ENCODE measurements at regions not wholly inside any gene's neighbourhood (a gene's known extent, or its start where the extent isn't known, plus 50 kb on each side); places are given as distances from the start of the nearest gene placed in this dataset.

GRCh38 chr1:242689378-242689777 lies 164.9 kb upstream of the PLD5 start:
- no peak for FAIRE-seq
- intact Hi-C loops (cut with micrococcal nuclease; ENCODE audit: unreplicated experiment) (no loop called here), in situ Hi-C loops (cut with HindIII; ENCODE audit: extremely low pct_ligation_motif_present, low pct_unique_long_range_greater_than_20kb) (no loop called here)
- BruUV-seq (replicated peaks), result no TSS peak
- no peaks in the 10 kb centered on the region for H3K36me3 ChIP-seq (replicated peaks in 1 of 2; ENCODE audit: control insufficient read depth in 1 of 2, insufficient read depth in 2 of 2, low read length in 2 of 2)
- H2AFZ ChIP-seq (ENCODE audit: low read length), result no peak overlapping the region
- H3K4me2 ChIP-seq (ENCODE audit: low read depth, low read length), result no peak overlapping the region
- no peak overlapping the region for H3K27ac ChIP-seq (ENCODE audit: extremely low read length, insufficient read depth, low read length)
- no peak for ATAC-seq
- WGBS (ENCODE audit: low lambda C conversion rate), result 50% methylated on average over 4 of the region's 17 CpGs
- TF ChIP-seq BCL6 (CRISPR knock-in tag; IDR thresholded peaks at IDR 0.05), result no peak
- no peak for TF ChIP-seq ZNF232 (CRISPR knock-in tag; IDR thresholded peaks at IDR 0.05; ENCODE audit: borderline replicate concordance)
- TF ChIP-seq ZSCAN21 (CRISPR knock-in tag; IDR thresholded peaks at IDR 0.05; ENCODE audit: borderline replicate concordance), result no peak
- ChIA-PET POLR2A (no interaction called here), CTCF (ENCODE audit: low intra/inter-chr PET ratio, low total read pairs) (no interaction called here)
- no peaks in the 10 kb centered on the region for H3K9me3 ChIP-seq (ENCODE audit: low read length)
- no peaks in the 10 kb centered on the region for H3K4me1 ChIP-seq (ENCODE audit: insufficient read depth, low read length)
- no peak overlapping the region for H3K4me3 ChIP-seq (replicated peaks in 1 of 3; ENCODE audit: insufficient read depth in 1 of 3, low read depth in 2 of 3, low read length in 3 of 3)
- no peaks in the 10 kb centered on the region for H3K79me2 ChIP-seq (ENCODE audit: insufficient read depth, low read length)
- DNase-seq (ENCODE audit: low spot score), result no peak
- no peak overlapping the region for H3K9ac ChIP-seq (ENCODE audit: insufficient read depth, low read depth, low read length)
- H3K27me3 ChIP-seq (ENCODE audit: control insufficient read depth in 1 of 2, insufficient read depth in 2 of 2, low read length in 2 of 2), result no peaks in the 10 kb centered on the region
- no peaks in the 10 kb centered on the region for H4K20me1 ChIP-seq (ENCODE audit: insufficient read depth, low read length)

- CTCF ChIA-PET (ENCODE audit: low intra/inter-chr PET ratio, low total read pairs), result no interaction called here
- TF ChIP-seq TCF7L2 (IDR thresholded peaks at IDR 0.05; ENCODE audit: low read depth, low read length) (no peak), ZNF619 (CRISPR knock-in tag; IDR thresholded peaks at IDR 0.05) (no peak), FIP1L1 (IDR thresholded peaks at IDR 0.05; ENCODE audit: borderline replicate concordance, insufficient read depth, low read depth, low read length) (no peak), FOXM1 (CRISPR knock-in tag; IDR thresholded peaks at IDR 0.05) (no peak), SALL1 (CRISPR knock-in tag; IDR thresholded peaks at IDR 0.05) (no peak), ZBTB49 (CRISPR knock-in tag; IDR thresholded peaks at IDR 0.05; ENCODE audit: borderline replicate concordance) (no peak), ZBED4 (CRISPR knock-in tag; IDR thresholded peaks at IDR 0.05; ENCODE audit: borderline replicate concordance) (no peak), NFYB (CRISPR knock-in tag; IDR thresholded peaks at IDR 0.05) (no peak), IKZF4 (CRISPR knock-in tag; IDR thresholded peaks at IDR 0.05; ENCODE audit: borderline replicate concordance, low read depth, not compliant biosample characterization) (no peak)
These were observed 150.6 kb upstream of the PLD5 start for GRCh38 chr1:242674951-242675645.

More at GRCh38 chr1:242674951-242675645, 150.6 kb upstream of the PLD5 start:
- POLR2A ChIA-PET, result no interaction called here
- ATAC-seq (no peak), FAIRE-seq (no peak), DNase-seq (ENCODE audit: low spot score) (no peak)
- H3K4me1 ChIP-seq (ENCODE audit: insufficient read depth, low read length), result no peaks in the 10 kb centered on the region
- no peak overlapping the region for H3K9ac ChIP-seq (ENCODE audit: insufficient read depth, low read depth, low read length)
- H2AFZ ChIP-seq (ENCODE audit: low read length), result no peak overlapping the region
- no peak overlapping the region for H3K4me3 ChIP-seq (replicated peaks in 1 of 3; ENCODE audit: insufficient read depth in 1 of 3, low read depth in 2 of 3, low read length in 3 of 3)
- no TSS peak for BruUV-seq (replicated peaks)
- H3K4me2 ChIP-seq (ENCODE audit: low read depth, low read length), result no peak overlapping the region
- no peaks in the 10 kb centered on the region for H3K79me2 ChIP-seq (ENCODE audit: insufficient read depth, low read length)
- H3K9me3 ChIP-seq (ENCODE audit: low read length), result no peaks in the 10 kb centered on the region
- no peaks in the 10 kb centered on the region for H3K27me3 ChIP-seq (ENCODE audit: control insufficient read depth in 1 of 2, insufficient read depth in 2 of 2, low read length in 2 of 2)
- no peak overlapping the region for H3K27ac ChIP-seq (ENCODE audit: extremely low read length, insufficient read depth, low read length)
- no peaks in the 10 kb centered on the region for H3K36me3 ChIP-seq (replicated peaks in 1 of 2; ENCODE audit: control insufficient read depth in 1 of 2, insufficient read depth in 2 of 2, low read length in 2 of 2)
- in situ Hi-C loops (cut with HindIII; ENCODE audit: extremely low pct_ligation_motif_present, low pct_unique_long_range_greater_than_20kb), result loop anchor here (25.0 kb wide), 1 partner anchor 637 kb away; no protein-coding TSS in a partner anchor
- intact Hi-C loops (cut with micrococcal nuclease; ENCODE audit: unreplicated experiment), result no loop called here
- 27% methylated on average over 10 of the region's 10 CpGs for WGBS (ENCODE audit: low lambda C conversion rate)
- no peaks in the 10 kb centered on the region for H4K20me1 ChIP-seq (ENCODE audit: insufficient read depth, low read length)
